H1 (cell line): ENCODE measurements at regions not wholly inside any gene's neighbourhood (a gene's known extent, or its start where the extent isn't known, plus 50 kb on each side); places are given as distances from the start of the nearest gene placed in this dataset.

Experiments
- EP300 ChIP-seq, 2 experiments: IDR thresholded peaks; 1 replicate in 1 of 2; 2 replicates in 1 of 2; pipeline ENCODE4 v1.6.1; 2011 to 2012; ENCODE audit warnings: low read depth in 2 of 2, low read length in 2 of 2, mild to moderate bottlenecking in 2 of 2, borderline replicate concordance in 1 of 2, inconsistent platforms in 1 of 2, moderate library complexity in 1 of 2
- EZH2 ChIP-seq: fragments of 200-600 bp; sonication (generic); IDR thresholded peaks from 2 replicates; pipeline ENCODE4 v1.7.1; 2012; ENCODE audit warnings: low read depth, mild to moderate bottlenecking, moderate library complexity, low read length, inconsistent platforms; ENCODE audit not compliant: severe bottlenecking
- SAP30 ChIP-seq: fragments of 300-600 bp; sonication (generic); IDR thresholded peaks from 2 replicates; pipeline ENCODE4 v1.7.1; 2012; ENCODE audit warnings: low read length, moderate library complexity, mild to moderate bottlenecking, inconsistent platforms; ENCODE audit not compliant: insufficient read depth, insufficient replicate concordance

DNA sequence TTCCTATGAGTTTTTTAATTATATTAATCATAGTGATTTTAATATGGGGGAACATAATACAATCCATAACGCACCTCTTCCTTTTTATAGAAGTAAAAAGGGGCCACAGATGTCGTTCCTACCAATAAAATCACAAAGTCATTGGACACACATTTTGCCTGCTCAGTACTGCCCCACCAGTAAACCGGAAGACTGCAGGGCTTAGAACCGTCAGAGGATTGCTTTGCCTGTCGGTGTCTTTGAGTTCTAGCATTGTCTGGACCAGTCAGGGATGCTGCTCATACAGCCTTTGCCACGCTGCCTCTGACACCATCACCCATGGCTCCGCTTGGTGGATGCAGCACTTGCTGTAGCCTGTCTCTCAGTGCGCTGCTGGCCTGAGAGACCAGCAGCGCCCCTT lies 853.6 kb downstream of the C6orf118 start:
- TF ChIP-seq SAP30 (no peak), EZH2 (no peak), EP300 (IDR thresholded peaks at IDR 0.05; ENCODE audit: borderline replicate concordance in 1 of 2, low read depth in 2 of 2, low read length in 2 of 2) (no peak)
